KMS-11 (cell line): ENCODE measurements at regions not wholly inside any gene's neighbourhood (a gene's known extent, or its start where the extent isn't known, plus 50 kb on each side); places are given as distances from the start of the nearest gene placed in this dataset.

ENCODE experiments used
- H2AFZ ChIP-seq: fragments of 200-600 bp; sonication (generic); 2 replicates; pipeline ENCODE4 v1.6.1; 2016; ENCODE audit warnings: antibody characterized with exemption, mixed run types, low read depth
- H3K27ac ChIP-seq: fragments of 200-600 bp; sonication (generic); 2 replicates; pipeline ENCODE4 v1.6.1; 2016; ENCODE audit warnings: mild to moderate bottlenecking, mixed run types
- H3K27me3 ChIP-seq: fragments of 200-600 bp; sonication (generic); 2 replicates; pipeline ENCODE4 v1.6.1; 2017; ENCODE audit warnings: mild to moderate bottlenecking, low read depth, mixed run types, moderate library complexity; ENCODE audit not compliant: insufficient read depth
- H3K36me3 ChIP-seq: fragments of 200-600 bp; sonication (generic); 2 replicates; pipeline ENCODE4 v1.6.1; 2017; ENCODE audit warnings: mild to moderate bottlenecking, mixed run types; ENCODE audit not compliant: insufficient read depth
- H3K4me1 ChIP-seq: fragments of 200-600 bp; sonication (generic); 2 replicates; pipeline ENCODE4 v1.6.1; 2016; ENCODE audit warnings: mild to moderate bottlenecking, low read depth, mixed run types; ENCODE audit not compliant: poor library complexity, severe bottlenecking
- H3K4me2 ChIP-seq: fragments of 200-600 bp; sonication (generic); 2 replicates; pipeline ENCODE4 v1.7.0; 2016; ENCODE audit warnings: mild to moderate bottlenecking, mixed run types
- H3K4me3 ChIP-seq: fragments of 200-600 bp; sonication (generic); IDR thresholded peaks from 2 replicates; pipeline ENCODE4 v1.6.1; 2017; ENCODE audit warnings: low read depth, low read length, mixed read lengths; ENCODE audit not compliant: insufficient read depth
- H3K79me2 ChIP-seq: fragments of 200-600 bp; sonication (generic); 2 replicates; pipeline ENCODE4 v1.6.1; 2016; ENCODE audit warnings: low read depth, mixed run types; ENCODE audit not compliant: insufficient read depth
- H3K9ac ChIP-seq: fragments of 200-600 bp; sonication (generic); 2 replicates; pipeline ENCODE4 v1.6.1; 2016; ENCODE audit warnings: mild to moderate bottlenecking, mixed run types
- H4K20me1 ChIP-seq: fragments of 200-600 bp; sonication (generic); 2 replicates; pipeline ENCODE4 v1.6.1; 2016; ENCODE audit warnings: mild to moderate bottlenecking, mixed run types; ENCODE audit not compliant: insufficient read depth
- TF ChIP-seq, protein P1 (sequence below): fragments of 200-600 bp; sonication (generic); conservative IDR thresholded peaks from 2 replicates; pipeline ENCODE4 v1.6.1; 2017; ENCODE audit warnings: low read depth, mild to moderate bottlenecking, antibody characterized with exemption, low read length, moderate library complexity, mixed read lengths

DNA sequence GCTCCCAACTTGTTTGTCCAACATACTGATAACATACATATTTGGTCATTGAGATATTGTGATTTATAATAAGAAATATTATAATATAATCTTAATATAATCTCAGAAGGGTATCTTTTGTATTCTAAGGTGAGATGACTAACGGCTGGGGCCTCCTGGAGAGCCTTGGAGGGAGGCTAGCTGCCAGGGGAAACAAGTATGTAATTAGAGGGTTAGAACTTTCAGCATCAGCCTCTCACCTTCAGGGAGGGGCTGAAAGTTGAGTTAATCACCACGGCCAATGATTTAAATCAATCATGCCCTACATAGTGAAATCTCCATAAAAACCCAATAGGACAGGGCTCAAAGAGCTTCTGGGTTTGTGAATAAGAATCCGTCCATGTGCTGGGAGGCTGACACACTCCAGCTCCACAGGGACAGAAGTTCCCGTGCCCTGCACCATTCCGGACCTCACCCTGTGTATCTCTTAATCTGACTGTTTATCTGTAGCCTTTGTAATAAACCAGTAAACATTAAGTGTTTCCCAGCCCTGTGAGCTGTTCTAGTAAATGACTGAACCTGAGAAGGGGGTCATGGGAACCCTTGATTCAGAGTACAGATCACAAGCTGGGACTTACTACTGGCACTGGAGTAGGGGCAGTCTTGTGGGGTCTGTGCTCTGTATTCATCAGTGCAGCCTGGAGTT is 86.3 kb upstream of the STEAP1B start:
- TF ChIP-seq, protein P1, sequence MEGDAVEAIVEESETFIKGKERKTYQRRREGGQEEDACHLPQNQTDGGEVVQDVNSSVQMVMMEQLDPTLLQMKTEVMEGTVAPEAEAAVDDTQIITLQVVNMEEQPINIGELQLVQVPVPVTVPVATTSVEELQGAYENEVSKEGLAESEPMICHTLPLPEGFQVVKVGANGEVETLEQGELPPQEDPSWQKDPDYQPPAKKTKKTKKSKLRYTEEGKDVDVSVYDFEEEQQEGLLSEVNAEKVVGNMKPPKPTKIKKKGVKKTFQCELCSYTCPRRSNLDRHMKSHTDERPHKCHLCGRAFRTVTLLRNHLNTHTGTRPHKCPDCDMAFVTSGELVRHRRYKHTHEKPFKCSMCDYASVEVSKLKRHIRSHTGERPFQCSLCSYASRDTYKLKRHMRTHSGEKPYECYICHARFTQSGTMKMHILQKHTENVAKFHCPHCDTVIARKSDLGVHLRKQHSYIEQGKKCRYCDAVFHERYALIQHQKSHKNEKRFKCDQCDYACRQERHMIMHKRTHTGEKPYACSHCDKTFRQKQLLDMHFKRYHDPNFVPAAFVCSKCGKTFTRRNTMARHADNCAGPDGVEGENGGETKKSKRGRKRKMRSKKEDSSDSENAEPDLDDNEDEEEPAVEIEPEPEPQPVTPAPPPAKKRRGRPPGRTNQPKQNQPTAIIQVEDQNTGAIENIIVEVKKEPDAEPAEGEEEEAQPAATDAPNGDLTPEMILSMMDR: no peak
- no peak overlapping the region for H2AFZ ChIP-seq
- H3K27ac ChIP-seq: no peak overlapping the region
- no peak overlapping the region for H3K9ac ChIP-seq
- H3K36me3 ChIP-seq: no peaks in the 10 kb centered on the region
- H3K4me3 ChIP-seq: no peak overlapping the region
- no peaks in the 10 kb centered on the region for H4K20me1 ChIP-seq
- H3K79me2 ChIP-seq: no peaks in the 10 kb centered on the region
- H3K27me3 ChIP-seq: no peaks in the 10 kb centered on the region; the same call in 1 of the 2 replicates
- H3K4me2 ChIP-seq: no peak overlapping the region
- peaks cover 68% of the 10 kb centered on the region for H3K4me1 ChIP-seq

- peak overlapping the region; percentile 89 for H3K4me2 ChIP-seq
Observed at GRCh38 chr7:22584179-22584578, 84.2 kb upstream of the STEAP1B start.

GRCh38 chr7:22582863-22583622 is 83.1 kb upstream of the STEAP1B start:
- no peaks in the 10 kb centered on the region for H3K36me3 ChIP-seq
- no peaks in the 10 kb centered on the region for H3K79me2 ChIP-seq
- H3K27ac ChIP-seq: no peak overlapping the region
- H3K4me1 ChIP-seq: peaks cover 88% of the 10 kb centered on the region
- no peaks in the 10 kb centered on the region for H4K20me1 ChIP-seq
- H2AFZ ChIP-seq: no peak overlapping the region
- H3K4me2 ChIP-seq: peak overlapping the region; percentile 89
- TF ChIP-seq, protein P1: no peak
- H3K4me3 ChIP-seq: no peak overlapping the region
- peaks cover 8% of the 10 kb centered on the region; the same call in 1 of the 2 replicates for H3K27me3 ChIP-seq
- no peak overlapping the region for H3K9ac ChIP-seq

More at GRCh38 chr7:22584179-22584578, 84.2 kb upstream of the STEAP1B start:
- Histone ChIP-seq H3K36me3 (no peaks in the 10 kb centered on the region), H3K27me3 (no peaks in the 10 kb centered on the region; the same call in 1 of the 2 replicates), H4K20me1 (no peaks in the 10 kb centered on the region), H2AFZ (no peak overlapping the region), H3K79me2 (no peaks in the 10 kb centered on the region), H3K4me1 (peaks cover 89% of the 10 kb centered on the region), H3K9ac (no peak overlapping the region), H3K4me3 (no peak overlapping the region), H3K27ac (no peak overlapping the region)
- TF ChIP-seq, protein P1: no peak

- no peaks in the 10 kb centered on the region for H3K36me3 ChIP-seq
- H3K79me2 ChIP-seq: no peaks in the 10 kb centered on the region
- no peak overlapping the region for H3K9ac ChIP-seq
- TF ChIP-seq, protein P1: no peak
- no peak overlapping the region for H3K27ac ChIP-seq
- peak overlapping the region; percentile 50 for H3K4me2 ChIP-seq
- H3K4me3 ChIP-seq: no peak overlapping the region
- peaks cover 8% of the 10 kb centered on the region; the same call in 1 of the 2 replicates for H3K27me3 ChIP-seq
- H2AFZ ChIP-seq: no peak overlapping the region
- H3K4me1 ChIP-seq: peaks cover 69% of the 10 kb centered on the region
- H4K20me1 ChIP-seq: no peaks in the 10 kb centered on the region
Observed at GRCh38 chr7:22581099-22581498, 81.1 kb upstream of the STEAP1B start.
